ENCODE measurements at regions not wholly inside any gene's neighbourhood (a gene's known extent, or its start where the extent isn't known, plus 50 kb on each side); places are given as distances from the start of the nearest gene placed in this dataset.

DNA sequence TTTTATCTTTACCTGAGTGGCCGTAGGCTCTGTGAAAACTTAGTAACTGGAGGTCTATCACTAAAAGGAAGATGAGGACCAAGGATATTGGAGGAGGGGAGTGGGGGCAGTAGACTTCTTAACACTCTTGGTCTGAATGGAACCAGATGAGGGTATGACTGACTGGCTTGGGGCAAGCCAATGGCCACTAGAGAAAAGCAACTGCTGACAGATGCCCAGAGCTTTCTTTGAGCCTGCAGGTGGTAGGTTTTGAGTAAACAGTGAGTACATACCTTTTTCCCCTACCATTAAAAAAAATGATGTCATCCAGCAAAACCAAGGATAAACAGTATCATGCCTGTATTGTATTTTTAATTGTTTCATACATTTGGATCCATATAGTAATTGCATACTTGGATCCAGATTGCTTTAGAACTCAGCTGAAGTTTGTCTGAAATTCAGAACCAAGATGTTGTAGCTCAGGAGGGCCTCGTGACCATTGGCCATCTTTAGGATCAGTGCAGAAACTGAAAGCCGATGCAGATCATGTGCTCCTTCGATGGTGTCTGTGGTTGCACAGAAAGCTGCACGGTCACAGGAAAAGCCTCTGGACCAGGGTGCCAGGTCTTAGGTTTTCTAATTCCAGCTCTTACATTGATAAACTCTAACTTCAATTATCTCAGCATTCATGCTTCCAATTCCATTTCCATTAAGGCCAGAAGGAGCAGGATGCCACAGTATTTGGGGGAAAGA lies 131.0 kb downstream of the PDGFRA start:
- DNase-seq = no peak

DNA sequence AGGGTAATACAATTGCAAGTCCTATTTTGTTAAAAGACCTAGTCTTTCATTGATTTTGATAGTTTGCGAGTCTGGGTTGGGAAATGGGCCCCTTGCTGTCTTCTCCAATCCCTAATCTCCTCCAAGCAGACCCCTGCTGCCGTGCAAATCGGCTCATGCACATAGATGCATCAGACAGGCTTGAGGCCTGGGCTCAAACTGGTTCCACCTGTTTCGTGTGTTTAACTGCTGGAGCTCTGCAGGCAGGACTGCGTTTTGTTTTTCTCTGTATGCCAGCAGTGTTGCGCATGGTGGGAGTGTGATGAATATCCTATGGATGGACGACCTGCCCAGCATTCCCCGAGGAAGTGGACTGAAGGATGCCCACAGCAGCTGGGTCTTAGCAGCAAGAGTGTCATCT lies 133.9 kb downstream of the PDGFRA start:
- no peak for DNase-seq

DNA sequence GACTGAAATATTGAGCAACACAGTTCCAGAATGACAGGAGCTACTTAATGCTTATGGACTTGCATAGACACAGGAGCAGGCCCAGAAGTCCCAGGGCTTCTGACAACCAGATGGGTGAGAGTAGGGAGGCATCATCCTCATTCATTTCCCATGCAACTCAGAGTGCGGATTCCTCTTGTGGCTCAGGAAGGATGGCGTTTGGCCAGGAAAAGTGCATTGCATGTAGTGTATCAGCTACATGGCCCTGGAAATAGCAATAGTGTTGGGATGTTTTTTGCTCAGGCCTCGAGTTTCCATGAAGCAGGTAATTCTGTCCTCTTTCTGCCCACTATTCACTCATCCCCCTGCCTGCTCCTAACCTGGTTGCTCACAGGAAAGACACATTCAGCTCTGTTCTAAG lies 136.6 kb downstream of the PDGFRA start:
- no peak for DNase-seq

- no peak for DNase-seq
These were observed 138.0 kb downstream of the PDGFRA start for GRCh38 chr4:54367059-54367458.

- DNase-seq = no peak
These were observed 139.5 kb downstream of the PDGFRA start for GRCh38 chr4:54368281-54369265.

- DNase-seq = no peak
These were observed 142.1 kb downstream of the PDGFRA start for GRCh38 chr4:54371173-54371572.

GRCh38 chr4:54372951-54373350 lies 143.9 kb downstream of the PDGFRA start:
- no peak for DNase-seq

- DNase-seq = no peak
These were observed 144.7 kb downstream of the PDGFRA start for GRCh38 chr4:54373718-54374210.

DNA sequence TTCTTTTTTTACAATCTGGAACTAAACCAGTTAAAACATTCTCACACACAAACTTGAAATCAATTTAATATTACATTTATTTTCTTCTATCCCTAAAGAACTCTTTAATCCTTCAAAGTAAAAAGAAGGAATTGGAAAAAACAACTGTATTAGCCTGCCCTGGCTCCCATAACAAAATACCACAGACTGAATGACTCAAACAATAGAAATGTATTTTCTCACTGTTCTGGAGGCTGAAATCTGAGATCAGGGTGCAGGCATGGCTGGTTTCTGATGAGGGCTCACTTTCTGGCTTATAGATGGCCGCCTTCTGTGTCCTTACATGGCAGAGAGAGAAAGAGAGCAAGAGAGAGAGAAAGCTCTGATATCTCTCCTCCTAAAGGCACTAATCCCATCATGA lies 149.4 kb downstream of the PDGFRA start:
- DNase-seq = no peak

GRCh38 chr4:54384152-54384551 lies 155.1 kb downstream of the PDGFRA start:
- no peak for DNase-seq

GRCh38 chr4:54384563-54384962 lies 155.5 kb downstream of the PDGFRA start:
- DNase-seq = peak; percentile 75

DNA sequence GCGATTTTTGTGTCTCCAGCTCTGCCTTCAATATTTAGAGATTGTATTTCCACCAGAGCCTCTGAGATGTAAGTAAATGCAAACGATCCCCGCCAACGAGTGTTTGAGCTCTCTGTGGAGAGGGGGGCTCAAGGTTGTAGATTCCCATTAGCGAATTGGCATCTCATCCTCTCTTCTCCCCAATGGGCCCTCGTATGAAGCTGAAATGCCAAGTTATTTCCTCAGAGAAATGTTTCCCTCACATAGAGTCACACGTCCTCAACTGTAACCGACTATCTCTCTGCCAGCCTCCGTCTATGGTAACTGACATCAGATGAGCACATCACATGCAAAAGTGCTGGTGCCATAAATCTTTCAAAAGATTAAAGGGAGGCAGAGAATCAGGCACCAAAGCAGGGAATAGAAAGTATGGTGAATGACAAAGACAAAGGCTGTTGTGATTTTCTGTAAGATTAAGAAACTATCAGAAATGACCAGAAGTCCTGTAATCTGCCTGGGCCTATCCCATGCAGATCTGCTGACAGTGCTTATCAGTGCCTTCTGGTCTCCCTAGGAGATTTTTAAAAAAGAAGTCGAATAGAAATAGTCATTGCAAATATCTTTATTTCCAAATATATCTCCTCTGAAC lies 157.1 kb downstream of the PDGFRA start:
- DNase-seq = no peak

DNA sequence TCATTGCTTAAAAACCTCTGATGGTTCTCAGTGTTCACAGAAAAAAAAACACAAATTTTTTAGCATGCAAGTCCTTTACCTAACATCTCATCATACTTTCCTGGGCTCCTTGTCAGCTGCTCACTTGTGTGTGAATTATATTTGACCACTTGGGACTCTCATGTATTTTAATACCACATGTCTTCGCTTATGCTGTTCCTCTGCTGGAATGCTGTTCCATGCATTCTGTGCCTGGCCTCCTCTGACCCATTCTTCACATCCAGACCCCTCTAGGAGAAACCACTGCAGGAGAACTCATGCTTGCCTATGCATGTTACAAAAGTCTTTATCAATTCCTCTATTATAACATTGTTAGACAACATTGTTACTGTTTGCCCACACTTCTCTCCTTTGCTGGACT lies 157.6 kb downstream of the PDGFRA start:
- DNase-seq = no peak

GRCh38 chr4:54390670-54391069 lies 161.6 kb downstream of the PDGFRA start:
- no peak for DNase-seq

DNA sequence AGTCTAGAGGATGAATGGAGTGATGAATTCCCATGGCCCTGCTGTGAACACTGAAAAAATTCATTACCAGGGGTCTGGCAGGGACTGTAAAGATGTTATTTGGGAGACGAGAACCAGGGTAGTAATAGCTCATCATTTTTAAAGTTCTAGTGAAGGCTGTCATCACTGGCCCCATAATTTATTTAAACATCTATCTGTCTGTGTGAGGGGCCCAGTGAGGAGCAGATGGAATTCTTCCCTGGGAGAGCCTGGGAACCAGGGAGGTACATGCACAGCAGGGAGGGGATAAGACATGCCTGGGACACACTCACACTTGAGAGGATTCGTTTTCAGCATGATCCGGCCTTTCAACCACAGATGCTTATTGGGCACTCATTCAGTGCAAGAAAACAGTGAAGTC lies 162.0 kb downstream of the PDGFRA start:
- DNase-seq = no peak

- DNase-seq = no peak
These were observed 163.4 kb downstream of the PDGFRA start for GRCh38 chr4:54392479-54392878.

GRCh38 chr4:54393243-54393642 lies 164.2 kb downstream of the PDGFRA start:
- no peak for DNase-seq

DNA sequence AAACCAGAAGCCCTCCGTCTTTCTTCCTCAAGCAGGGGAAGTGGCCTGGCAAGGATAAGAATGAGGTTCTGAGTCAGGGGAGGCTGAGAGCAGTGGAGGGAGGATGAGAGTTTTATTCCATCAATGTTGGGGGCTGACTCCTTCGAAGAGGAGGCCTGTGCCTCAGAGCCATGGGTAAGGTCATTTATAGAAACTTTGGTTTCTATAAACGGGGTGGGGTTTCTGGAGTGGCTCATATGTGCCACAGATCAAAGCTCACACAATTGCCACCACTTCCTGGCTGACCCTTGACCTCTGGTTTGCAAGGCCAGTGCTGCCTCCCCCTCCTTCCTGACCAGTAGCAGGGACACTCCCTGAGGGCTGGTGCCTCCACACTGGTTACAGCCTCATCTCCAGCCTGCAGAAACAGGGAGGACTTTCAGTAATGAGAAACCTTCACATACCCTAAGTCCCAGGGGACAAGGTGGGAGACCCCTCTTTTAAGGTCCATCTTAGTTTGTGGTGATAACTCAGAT lies 166.0 kb downstream of the PDGFRA start:
- no peak for DNase-seq

GRCh38 chr4:54400188-54400587 lies 171.1 kb downstream of the PDGFRA start:
- no peak for DNase-seq

GRCh38 chr4:54400802-54401201 lies 171.7 kb downstream of the PDGFRA start:
- DNase-seq = peak; percentile 88

DNA sequence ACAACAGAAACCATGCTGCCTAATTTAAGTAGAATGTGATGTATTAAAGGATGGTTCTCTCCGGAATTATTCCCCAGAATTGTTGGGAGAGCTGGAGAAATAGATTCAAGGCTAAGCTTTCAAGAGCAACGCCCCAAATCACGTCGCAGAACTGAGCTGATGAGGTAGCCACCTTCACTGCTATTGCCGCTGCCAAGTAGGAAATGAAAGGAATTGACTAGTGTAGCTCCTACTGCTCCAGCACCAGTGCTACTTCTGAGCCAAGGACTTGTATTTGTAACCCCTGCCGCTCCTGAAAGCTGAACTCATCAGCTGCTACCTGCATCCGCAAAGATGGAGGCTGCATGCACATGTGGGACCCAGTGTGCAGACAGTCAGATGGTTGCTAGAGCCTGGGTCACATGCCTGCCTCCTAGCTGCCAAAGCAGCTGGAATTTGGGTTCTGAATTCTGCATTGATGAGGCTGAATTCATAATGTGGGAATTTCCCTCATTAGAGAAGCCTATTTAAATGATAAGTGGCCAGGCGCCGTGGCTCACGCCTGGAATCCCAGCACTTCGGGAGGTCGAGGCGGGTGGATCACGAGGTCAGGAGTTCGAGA lies 173.9 kb downstream of the PDGFRA start:
- DNase-seq = no peak

- DNase-seq = no peak
These were observed 174.8 kb downstream of the PDGFRA start for GRCh38 chr4:54403700-54404453.
